Heart left ventricle (tissue), 13 donors: ENCODE measurements at regions not wholly inside any gene's neighbourhood (a gene's known extent, or its start where the extent isn't known, plus 50 kb on each side); places are given as distances from the start of the nearest gene placed in this dataset.

Experiments used
- CTCF ChIP-seq, 12 donors: fragments of 200-600 bp; sonication (generic) in 4 of 12; IDR thresholded peaks; one replicate each; pipeline versions ENCODE4 v1.5.0 to v1.8.0; 2018 to 2022; ENCODE audit warnings: antibody characterized with exemption in 12 of 12, mild to moderate bottlenecking in 5 of 12
- POLR2A ChIP-seq, 2 donors: fragments of 450-650 bp; IDR thresholded peaks; one replicate each; pipeline ENCODE4 v1.6.1; 2017; ENCODE audit warnings: antibody characterized with exemption in 2 of 2, mild to moderate bottlenecking in 2 of 2, moderate library complexity in 2 of 2
- donor health status: ischemic (EF 13 %, LVEDD 7.1; RV severe dilation, severe dysfunction).
- donor health status: DM: no; HTN: yes; CAD: no.
- donor health status: DM: no; HTN: no; CAD: no.
- donor health status: ischemic (EF 25% LVEDD 6.9; RV normal size, moderate dysfunction).
- donor health status: ischemic (EF 25% LVEDD 5.7; RV mildly dilated, moderate dysfunction).
- donor health status: ischemic (EF 35%, LVEDD 5.7; RV mildly dilated, moderate dysfunction).
- donor health status: nonischemic (EF 11% LVEDD 7.7; RV severe dilation, severe dysfunction).
- donor health status: DM: yes; HTN: yes; CAD: no.
- donor health status: PGD.
- donor health status: ischemic (EF 29% LVEDD 5.4; RV normal size, mild dysfunction).
- donor health status: nonischemic (EF 23%, LVEDD 6.1; RV moderate dilation, normal function).

- TF ChIP-seq CTCF (IDR thresholded peaks at IDR 0.05) (no peak), POLR2A (IDR thresholded peaks at IDR 0.05) (no peak)
Observed at GRCh38 chr2:122041455-122041854, 286.0 kb downstream of the TSN start.
